BLaER1 treated with 17β-estradiol and CSF1 and Interleukin-3, amounts not matched to agents 10 nM and 100 nM (cell line): ENCODE measurements at regions not wholly inside any gene's neighbourhood (a gene's known extent, or its start where the extent isn't known, plus 50 kb on each side); places are given as distances from the start of the nearest gene placed in this dataset.
A peak's percentile ranks its signal among the peaks of the same experiment; 100 is the strongest.

ENCODE experiments used
- H3K27ac ChIP-seq, 11 experiments: shearing (Covaris generic); formaldehyde crosslinking; 2 replicates each; pipeline ENCODE4 v1.8.1; 2022
- H3K27me3 ChIP-seq, 11 experiments: shearing (Covaris generic); formaldehyde crosslinking; 2 replicates each; pipeline ENCODE4 v1.8.1; 2022
- H3K36me3 ChIP-seq, 11 experiments: shearing (Covaris generic); formaldehyde crosslinking; 2 replicates each; pipeline ENCODE4 v1.8.1; 2022
- H3K4me1 ChIP-seq, 10 experiments: shearing (Covaris generic); formaldehyde crosslinking; 2 replicates each; pipeline ENCODE4 v1.8.1; 2022
- H3K4me2 ChIP-seq, 11 experiments: shearing (Covaris generic); formaldehyde crosslinking; 2 replicates each; pipeline ENCODE4 v1.8.1; 2022
- H3K4me3 ChIP-seq, 10 experiments: shearing (Covaris generic); formaldehyde crosslinking; 2 replicates each; pipeline ENCODE4 v1.8.1; 2022
- H3K9ac ChIP-seq, 11 experiments: shearing (Covaris generic); formaldehyde crosslinking; 2 replicates each; pipeline ENCODE4 v1.8.1; 2022
- H3K9me3 ChIP-seq, 11 experiments: shearing (Covaris generic); formaldehyde crosslinking; replicated peaks in 1 of 11; 2 replicates each; pipeline ENCODE4 v1.8.1; 2022
- H4K20me1 ChIP-seq, 11 experiments: shearing (Covaris generic); formaldehyde crosslinking; 2 replicates each; pipeline ENCODE4 v1.8.1; 2022
- Cebpa-rat ChIP-seq, 11 experiments: shearing (Covaris generic); IDR thresholded peaks; 2 replicates each; pipeline ENCODE4 v1.8.1; 2022

- no peaks in the 10 kb centered on the region for H4K20me1 ChIP-seq
- no peaks in the 10 kb centered on the region for H3K36me3 ChIP-seq
- peak overlapping the region; percentile 66 to 90 (median 81) for H3K4me2 ChIP-seq
- peak overlapping the region in 6 of 11 experiments; percentile 31 to 75 (median 62); a peak in 12 of 22 replicates for H3K27ac ChIP-seq
- H3K4me1 ChIP-seq = peaks cover 24 to 88% (median 76%) of the 10 kb centered on the region in 10 experiments
- no peak for TF ChIP-seq Cebpa-rat (IDR thresholded peaks at IDR 0.05)
- peaks cover 0 to 26% (median 0%) of the 10 kb centered on the region in 11 experiments; a peak in 6 of 22 replicates for H3K27me3 ChIP-seq
- H3K9me3 ChIP-seq = no peaks in the 10 kb centered on the region
- peak overlapping the region in 7 of 11 experiments; percentile 14 to 45 (median 35); a peak in 9 of 22 replicates for H3K9ac ChIP-seq
- H3K4me3 ChIP-seq = peak overlapping the region in 7 of 10 experiments; percentile 7 to 49 (median 24); a peak in 6 of 20 replicates
These were observed 431.8 kb upstream of the MGMT start for GRCh38 chr10:129035052-129035827.

DNA sequence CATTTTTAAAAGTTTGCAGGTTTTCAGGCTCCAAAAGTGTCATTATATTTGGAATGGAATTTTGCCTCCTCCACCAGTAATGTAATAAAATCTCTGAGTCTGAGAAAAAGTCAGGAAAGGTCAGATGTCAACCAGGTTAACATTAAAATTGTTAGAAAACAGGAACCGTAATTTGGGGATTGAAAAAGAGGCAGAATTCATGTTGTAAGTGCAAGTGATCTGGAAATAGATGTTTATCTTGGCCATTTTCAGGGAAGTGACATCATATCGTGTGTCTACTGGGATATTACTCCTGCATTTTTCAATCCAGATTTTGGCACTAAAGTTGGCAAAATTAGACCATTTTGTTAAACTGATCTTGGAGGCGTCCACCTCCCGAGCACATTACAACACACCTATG, 428.5 kb upstream of the MGMT start:
- Histone ChIP-seq H3K4me1 (peaks cover 36 to 100% (median 96%) of the 10 kb centered on the region in 10 experiments), H3K4me3 (no peak overlapping the region), H3K27ac (no peak overlapping the region), H3K36me3 (no peaks in the 10 kb centered on the region), H3K9ac (no peak overlapping the region), H3K27me3 (peaks cover 0 to 36% (median 0%) of the 10 kb centered on the region in 11 experiments; a peak in 7 of 22 replicates), H3K4me2 (peak overlapping the region in 7 of 11 experiments; percentile 5 to 87 (median 84); a peak in 12 of 22 replicates), H3K9me3 (no peaks in the 10 kb centered on the region), H4K20me1 (no peaks in the 10 kb centered on the region)
- TF ChIP-seq Cebpa-rat (IDR thresholded peaks at IDR 0.05) = no peak

GRCh38 chr10:129039406-129040370, 427.4 kb upstream of the MGMT start:
- TF ChIP-seq Cebpa-rat (IDR thresholded peaks at IDR 0.05) = no peak
- H3K4me2 ChIP-seq = peak overlapping the region in 9 of 11 experiments; percentile 6 to 87 (median 73); a peak in 17 of 22 replicates
- peaks cover 36 to 95% (median 87%) of the 10 kb centered on the region in 10 experiments for H3K4me1 ChIP-seq
- no peak overlapping the region for H3K27ac ChIP-seq
- no peaks in the 10 kb centered on the region for H3K9me3 ChIP-seq
- no peaks in the 10 kb centered on the region for H3K36me3 ChIP-seq
- peaks cover 0 to 25% (median 0%) of the 10 kb centered on the region in 11 experiments; a peak in 5 of 22 replicates for H3K27me3 ChIP-seq
- H3K9ac ChIP-seq = no peak overlapping the region
- H4K20me1 ChIP-seq = no peaks in the 10 kb centered on the region
- H3K4me3 ChIP-seq = no peak overlapping the region

GRCh38 chr10:129040377-129040776, 426.7 kb upstream of the MGMT start:
- Histone ChIP-seq H3K27ac (no peak overlapping the region), H4K20me1 (no peaks in the 10 kb centered on the region)

DNA sequence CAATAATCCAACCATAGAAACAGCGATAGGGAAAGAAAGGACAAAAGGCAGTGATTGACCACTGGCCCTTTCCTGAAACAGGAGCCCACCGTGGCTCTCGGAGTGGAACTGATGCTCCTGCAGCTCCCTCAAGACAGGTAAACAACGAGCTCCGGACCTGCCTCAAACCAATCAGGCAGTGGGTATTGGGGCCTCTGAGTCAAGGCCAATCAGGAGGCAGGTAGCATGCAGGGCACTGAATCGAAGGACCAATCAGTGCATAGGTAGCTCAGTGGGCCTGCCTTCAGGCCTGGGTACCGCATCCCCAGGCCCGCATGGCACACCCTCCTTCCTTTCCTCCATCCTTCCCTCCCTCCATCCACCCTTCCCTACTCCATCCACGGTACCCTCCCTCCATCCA, 425.1 kb upstream of the MGMT start:
- Histone ChIP-seq H3K4me2 (peak overlapping the region; percentile 63 to 91 (median 85); a peak in 20 of 22 replicates), H4K20me1 (no peaks in the 10 kb centered on the region), H3K4me3 (peak overlapping the region in 4 of 10 experiments; percentile 5 to 46 (median 20); a peak in 5 of 20 replicates), H3K9ac (peak overlapping the region in 2 of 11 experiments; percentile 55 to 56; a peak in 2 of 22 replicates), H3K36me3 (no peaks in the 10 kb centered on the region), H3K27me3 (peaks cover 0 to 12% (median 0%) of the 10 kb centered on the region in 11 experiments; a peak in 5 of 22 replicates), H3K9me3 (no peaks in the 10 kb centered on the region), H3K27ac (peak overlapping the region in 4 of 11 experiments; percentile 54 to 65 (median 62); a peak in 8 of 22 replicates), H3K4me1 (peaks cover 16 to 72% (median 64%) of the 10 kb centered on the region in 10 experiments)
- no peak for TF ChIP-seq Cebpa-rat (IDR thresholded peaks at IDR 0.05)

More at GRCh38 chr10:129040377-129040776, 426.7 kb upstream of the MGMT start:
- no peak overlapping the region for H3K9ac ChIP-seq
- peaks cover 31 to 88% (median 80%) of the 10 kb centered on the region in 10 experiments for H3K4me1 ChIP-seq
- no peak for TF ChIP-seq Cebpa-rat (IDR thresholded peaks at IDR 0.05)
- H3K4me2 ChIP-seq = peak overlapping the region in 8 of 11 experiments; percentile 49 to 87 (median 78); a peak in 15 of 22 replicates
- no peaks in the 10 kb centered on the region for H3K9me3 ChIP-seq
- no peak overlapping the region for H3K4me3 ChIP-seq
- no peaks in the 10 kb centered on the region for H3K36me3 ChIP-seq
- H3K27me3 ChIP-seq = peaks cover 0 to 19% (median 0%) of the 10 kb centered on the region in 11 experiments; a peak in 5 of 22 replicates

GRCh38 chr10:129042776-129043595, 424.1 kb upstream of the MGMT start:
- TF ChIP-seq Cebpa-rat (IDR thresholded peaks at IDR 0.05) = no peak
- Histone ChIP-seq H3K27ac (peak overlapping the region in 4 of 11 experiments; percentile 54 to 65 (median 62); a peak in 6 of 22 replicates), H3K4me3 (peak overlapping the region in 7 of 10 experiments; percentile 5 to 46 (median 21); a peak in 9 of 20 replicates), H4K20me1 (no peaks in the 10 kb centered on the region), H3K36me3 (no peaks in the 10 kb centered on the region), H3K4me1 (peaks cover 12 to 62% (median 54%) of the 10 kb centered on the region in 10 experiments), H3K9ac (peak overlapping the region in 4 of 11 experiments; percentile 40 to 56 (median 52); a peak in 7 of 22 replicates), H3K4me2 (peak overlapping the region; percentile 63 to 91 (median 85)), H3K9me3 (no peaks in the 10 kb centered on the region), H3K27me3 (peaks cover 0 to 12% (median 0%) of the 10 kb centered on the region in 11 experiments; a peak in 5 of 22 replicates)

GRCh38 chr10:129043691-129044090, 423.4 kb upstream of the MGMT start:
- Histone ChIP-seq H3K4me3 (no peak overlapping the region), H3K9ac (no peak overlapping the region), H3K27ac (no peak overlapping the region), H3K36me3 (no peaks in the 10 kb centered on the region), H4K20me1 (no peaks in the 10 kb centered on the region), H3K4me1 (peaks cover 12 to 55% (median 47%) of the 10 kb centered on the region in 10 experiments), H3K9me3 (no peaks in the 10 kb centered on the region), H3K4me2 (peak overlapping the region in 6 of 11 experiments; percentile 77 to 91 (median 86); a peak in 7 of 22 replicates), H3K27me3 (peaks cover 0 to 12% (median 0%) of the 10 kb centered on the region in 11 experiments; a peak in 5 of 22 replicates)
- no peak for TF ChIP-seq Cebpa-rat (IDR thresholded peaks at IDR 0.05)
